Spleen (tissue), 11 donors: ENCODE measurements at regions not wholly inside any gene's neighbourhood (a gene's known extent, or its start where the extent isn't known, plus 50 kb on each side); places are given as distances from the start of the nearest gene placed in this dataset.

Source experiments
- DNase-seq: peaks from one replicate; pipeline ENCODE4 v3.0.0-alpha.2; 2020
- H3K27ac ChIP-seq, 8 donors: fragments of 200-600 bp; sonication (generic) in 7 of 8; 1 replicate in 4 of 8; 2 replicates in 4 of 8; pipeline versions ENCODE4 v1.5.0 to v1.8.0; 2016 to 2021; ENCODE audit warnings: inconsistent platforms in 4 of 8, mild to moderate bottlenecking in 4 of 8, moderate library complexity in 1 of 8
- H3K27me3 ChIP-seq, 7 donors: fragments of 200-600 bp; sonication (generic) in 6 of 7; replicated peaks in 1 of 7; 1 replicate in 4 of 7; 2 replicates in 3 of 7; pipeline versions ENCODE4 v1.5.0 to v1.8.0; 2016 to 2021; ENCODE audit warnings: inconsistent platforms in 3 of 7, mild to moderate bottlenecking in 1 of 7
- H3K36me3 ChIP-seq, 6 donors: fragments of 200-600 bp; sonication (generic) in 5 of 6; 1 replicate in 4 of 6; 2 replicates in 2 of 6; pipeline versions ENCODE4 v1.5.0 to v1.8.0; 2016 to 2021; ENCODE audit warnings: inconsistent platforms in 2 of 6
- H3K4me1 ChIP-seq, 6 donors: fragments of 200-600 bp; sonication (generic) in 5 of 6; 1 replicate in 3 of 6; 2 replicates in 3 of 6; pipeline versions ENCODE4 v1.5.0 to v1.8.0; 2016 to 2021; ENCODE audit warnings: inconsistent platforms in 3 of 6
- H3K4me3 ChIP-seq, 8 donors: fragments of 200-600 bp; sonication (generic) in 7 of 8; 1 replicate in 4 of 8; 2 replicates in 4 of 8; pipeline versions ENCODE4 v1.5.0 to v1.8.0; 2016 to 2021; ENCODE audit warnings: inconsistent platforms in 4 of 8, mild to moderate bottlenecking in 4 of 8, moderate library complexity in 2 of 8
- H3K9me3 ChIP-seq, 8 donors: fragments of 200-600 bp; sonication (generic) in 7 of 8; 1 replicate in 4 of 8; 2 replicates in 4 of 8; pipeline versions ENCODE4 v1.5.0 to v1.8.0; 2016 to 2021; ENCODE audit warnings: inconsistent platforms in 4 of 8
- POLR2A ChIP-seq, 3 donors: fragments of 450-650 bp; IDR thresholded peaks; one replicate each; pipeline ENCODE4 v1.5.1; 2017; ENCODE audit warnings: antibody characterized with exemption in 3 of 3, mild to moderate bottlenecking in 1 of 3
- POLR2AphosphoS5 ChIP-seq, 3 donors: sonication (generic); formaldehyde crosslinking; IDR thresholded peaks; one replicate each; pipeline ENCODE4 v1.5.1; 2017; ENCODE audit warnings: antibody characterized with exemption in 3 of 3
- WGBS, 5 donors: extraction: QIAGEN DNeasy Blood & Tissue Kit in 3 of 5; methylation state at CpG; one replicate each; pipeline versions ENCODE4 v1.1.5 to v1.1.7; 2013 to 2018; 5-methylcytosine and 5-hydroxymethylcytosine counted together
- intact Hi-C: fragments of 100-400 bp; cut with DNase I; formaldehyde crosslinking; loops from one replicate; pipeline ENCODE4 v1.15.0; 2023; ENCODE audit warnings: low total_unique reads
- TF ChIP-seq, protein P1 (sequence below), 11 experiments: fragments of 200-600 bp in 7 of 11; fragments of 450-650 bp in 4 of 11; sonication (generic) in 4 of 11; IDR thresholded peaks in 8 of 11; conservative IDR thresholded peaks in 3 of 11; 1 replicate in 7 of 11; 2 replicates in 4 of 11; pipeline versions ENCODE4 v1.4.0 to v1.8.0; 2016 to 2021; ENCODE audit warnings: antibody characterized with exemption in 11 of 11, inconsistent platforms in 4 of 11, mild to moderate bottlenecking in 1 of 11
- donor health status: healthy with polysubstance abuse.
- donor health status: DM: no; HTN: no; CAD: no; lungs with moderate emphysema.
- donor health status: DM: no; HTN: no; CAD: no.
- donor health status: Bipolar disorder and iron deficiency.
- donor health status: healthy.
- donor health status: DM: no; HTN: no; CAD: no.
- donor health status: DM: yes; HTN: yes; CAD: no.

- Histone ChIP-seq H3K36me3 (no peaks in the 10 kb centered on the region), H3K9me3 (no peaks in the 10 kb centered on the region), H3K4me1 (peaks cover 6 to 59% (median 37%) of the 10 kb centered on the region in 6 donors), H3K27ac (peak overlapping the region in 4 of 8 donors; percentile 50 to 80 (median 62)), H3K4me3 (no peak overlapping the region), H3K27me3 (peaks cover 0 to 5% (median 0%) of the 10 kb centered on the region in 7 donors)
- intact Hi-C loops = no loop called here
- TF ChIP-seq, protein P1, sequence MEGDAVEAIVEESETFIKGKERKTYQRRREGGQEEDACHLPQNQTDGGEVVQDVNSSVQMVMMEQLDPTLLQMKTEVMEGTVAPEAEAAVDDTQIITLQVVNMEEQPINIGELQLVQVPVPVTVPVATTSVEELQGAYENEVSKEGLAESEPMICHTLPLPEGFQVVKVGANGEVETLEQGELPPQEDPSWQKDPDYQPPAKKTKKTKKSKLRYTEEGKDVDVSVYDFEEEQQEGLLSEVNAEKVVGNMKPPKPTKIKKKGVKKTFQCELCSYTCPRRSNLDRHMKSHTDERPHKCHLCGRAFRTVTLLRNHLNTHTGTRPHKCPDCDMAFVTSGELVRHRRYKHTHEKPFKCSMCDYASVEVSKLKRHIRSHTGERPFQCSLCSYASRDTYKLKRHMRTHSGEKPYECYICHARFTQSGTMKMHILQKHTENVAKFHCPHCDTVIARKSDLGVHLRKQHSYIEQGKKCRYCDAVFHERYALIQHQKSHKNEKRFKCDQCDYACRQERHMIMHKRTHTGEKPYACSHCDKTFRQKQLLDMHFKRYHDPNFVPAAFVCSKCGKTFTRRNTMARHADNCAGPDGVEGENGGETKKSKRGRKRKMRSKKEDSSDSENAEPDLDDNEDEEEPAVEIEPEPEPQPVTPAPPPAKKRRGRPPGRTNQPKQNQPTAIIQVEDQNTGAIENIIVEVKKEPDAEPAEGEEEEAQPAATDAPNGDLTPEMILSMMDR (IDR thresholded peaks at IDR 0.05 in 8 of 11, conservative IDR thresholded peaks at IDR 0.05 in 3 of 11) = no peak
- TF ChIP-seq POLR2A (IDR thresholded peaks at IDR 0.05) = no peak
- peak in 1 of 3 donors; percentile 33 for TF ChIP-seq POLR2AphosphoS5 (IDR thresholded peaks at IDR 0.05)
- WGBS, 5 donors = 68 to 82% (median 75%) methylated on average over 13 of the region's 13 CpGs
- peak; percentile 83 for DNase-seq
These were observed 72.0 kb upstream of the CCND2 start for GRCh38 chr12:4201333-4202100.

- H3K4me1 ChIP-seq = peaks cover 0 to 39% (median 23%) of the 10 kb centered on the region in 6 donors
- peaks cover 0 to 4% (median 0%) of the 10 kb centered on the region in 7 donors for H3K27me3 ChIP-seq
- WGBS, 5 donors = 71 to 84% (median 79%) methylated on average over 10 to 11 of the region's 11 CpGs
- no peak overlapping the region for H3K4me3 ChIP-seq
- intact Hi-C loops = no loop called here
- TF ChIP-seq POLR2AphosphoS5 (IDR thresholded peaks at IDR 0.05) (no peak), POLR2A (IDR thresholded peaks at IDR 0.05) (no peak)
- TF ChIP-seq, protein P1 (IDR thresholded peaks at IDR 0.05 in 8 of 11, conservative IDR thresholded peaks at IDR 0.05 in 3 of 11) = no peak
- no peaks in the 10 kb centered on the region for H3K36me3 ChIP-seq
- H3K27ac ChIP-seq = no peak overlapping the region
- H3K9me3 ChIP-seq = no peaks in the 10 kb centered on the region
- DNase-seq = no peak
These were observed 75.4 kb upstream of the CCND2 start for GRCh38 chr12:4197922-4198763.

DNA sequence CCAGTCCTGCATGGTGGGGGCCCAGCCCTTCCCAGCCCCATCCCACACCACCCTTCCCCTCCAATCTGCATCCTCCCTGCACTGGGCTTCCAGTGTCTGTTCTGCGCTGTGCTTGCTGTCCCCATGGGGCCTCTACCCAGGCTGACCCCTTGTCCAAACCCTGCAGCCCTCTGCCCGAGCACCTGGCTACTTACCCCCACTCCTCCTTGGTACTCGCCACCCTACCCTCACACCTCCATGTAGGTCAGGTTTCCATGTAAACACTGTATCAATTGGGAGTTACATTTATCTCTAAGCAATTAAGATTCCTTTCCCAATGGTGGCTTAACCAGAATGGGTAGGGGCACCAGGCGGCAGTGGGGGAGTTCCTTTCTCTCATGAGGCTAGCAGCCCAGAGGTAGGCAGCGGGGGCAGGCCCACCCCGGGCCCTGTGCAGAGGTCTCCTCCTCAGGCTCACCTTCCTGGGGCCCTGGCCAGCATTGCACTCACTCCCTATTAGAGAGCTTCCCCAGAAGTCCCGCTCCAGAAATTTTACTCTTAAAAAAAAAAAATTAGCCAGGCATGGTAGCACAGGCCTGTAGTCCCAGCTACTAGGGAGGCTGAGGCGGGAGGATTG, 76.6 kb upstream of the CCND2 start:
- DNase-seq = no peak
- no peak for TF ChIP-seq POLR2A (IDR thresholded peaks at IDR 0.05)
- TF ChIP-seq, protein P1 (IDR thresholded peaks at IDR 0.05 in 8 of 11, conservative IDR thresholded peaks at IDR 0.05 in 3 of 11) = no peak
- no peak for TF ChIP-seq POLR2AphosphoS5 (IDR thresholded peaks at IDR 0.05)
- WGBS, 5 donors = 91 to 93% (median 92%) methylated on average over 8 of the region's 8 CpGs

More for the DNA sequence above, 76.6 kb upstream of the CCND2 start:
- intact Hi-C loops = no loop called here
- no peak overlapping the region for H3K27ac ChIP-seq
- peaks cover 0 to 27% (median 12%) of the 10 kb centered on the region in 6 donors for H3K4me1 ChIP-seq
- H3K4me3 ChIP-seq = no peak overlapping the region
- peaks cover 0 to 4% (median 0%) of the 10 kb centered on the region in 7 donors for H3K27me3 ChIP-seq
- no peaks in the 10 kb centered on the region for H3K9me3 ChIP-seq
- no peaks in the 10 kb centered on the region for H3K36me3 ChIP-seq
